ENCODE measurements at regions not wholly inside any gene's neighbourhood (a gene's known extent, or its start where the extent isn't known, plus 50 kb on each side); places are given as distances from the start of the nearest gene placed in this dataset.

DNA sequence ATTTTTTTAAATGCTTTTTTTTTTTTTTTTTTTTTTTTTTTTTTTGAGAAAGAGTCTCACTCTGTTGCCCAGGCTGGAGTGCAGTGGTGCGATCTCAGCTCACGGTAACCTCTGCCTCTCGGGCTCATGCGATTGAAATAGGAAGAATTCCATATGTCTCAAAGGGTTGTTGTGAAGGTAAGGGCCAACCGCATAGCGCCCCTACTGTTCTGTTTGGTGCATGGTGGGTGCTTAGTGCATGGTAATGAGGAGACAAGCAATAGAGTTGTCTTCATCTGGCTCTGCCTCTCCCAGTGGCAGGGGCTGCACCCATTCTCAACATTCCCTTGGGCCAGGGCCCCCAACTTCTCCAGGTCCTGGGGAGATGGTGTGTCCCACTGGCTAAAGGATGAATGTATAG is 68.7 kb downstream of the RASL11A start:
- TF ChIP-seq, protein P1, sequence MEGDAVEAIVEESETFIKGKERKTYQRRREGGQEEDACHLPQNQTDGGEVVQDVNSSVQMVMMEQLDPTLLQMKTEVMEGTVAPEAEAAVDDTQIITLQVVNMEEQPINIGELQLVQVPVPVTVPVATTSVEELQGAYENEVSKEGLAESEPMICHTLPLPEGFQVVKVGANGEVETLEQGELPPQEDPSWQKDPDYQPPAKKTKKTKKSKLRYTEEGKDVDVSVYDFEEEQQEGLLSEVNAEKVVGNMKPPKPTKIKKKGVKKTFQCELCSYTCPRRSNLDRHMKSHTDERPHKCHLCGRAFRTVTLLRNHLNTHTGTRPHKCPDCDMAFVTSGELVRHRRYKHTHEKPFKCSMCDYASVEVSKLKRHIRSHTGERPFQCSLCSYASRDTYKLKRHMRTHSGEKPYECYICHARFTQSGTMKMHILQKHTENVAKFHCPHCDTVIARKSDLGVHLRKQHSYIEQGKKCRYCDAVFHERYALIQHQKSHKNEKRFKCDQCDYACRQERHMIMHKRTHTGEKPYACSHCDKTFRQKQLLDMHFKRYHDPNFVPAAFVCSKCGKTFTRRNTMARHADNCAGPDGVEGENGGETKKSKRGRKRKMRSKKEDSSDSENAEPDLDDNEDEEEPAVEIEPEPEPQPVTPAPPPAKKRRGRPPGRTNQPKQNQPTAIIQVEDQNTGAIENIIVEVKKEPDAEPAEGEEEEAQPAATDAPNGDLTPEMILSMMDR (IDR thresholded peaks at IDR 0.05; ENCODE audit: low read length): peak; percentile 33
- TF ChIP-seq EZH2 (IDR thresholded peaks at IDR 0.05; ENCODE audit: borderline replicate concordance, low read length): no peak
